ENCODE measurements at regions not wholly inside any gene's neighbourhood (a gene's known extent, or its start where the extent isn't known, plus 50 kb on each side); places are given as distances from the start of the nearest gene placed in this dataset.

DNA sequence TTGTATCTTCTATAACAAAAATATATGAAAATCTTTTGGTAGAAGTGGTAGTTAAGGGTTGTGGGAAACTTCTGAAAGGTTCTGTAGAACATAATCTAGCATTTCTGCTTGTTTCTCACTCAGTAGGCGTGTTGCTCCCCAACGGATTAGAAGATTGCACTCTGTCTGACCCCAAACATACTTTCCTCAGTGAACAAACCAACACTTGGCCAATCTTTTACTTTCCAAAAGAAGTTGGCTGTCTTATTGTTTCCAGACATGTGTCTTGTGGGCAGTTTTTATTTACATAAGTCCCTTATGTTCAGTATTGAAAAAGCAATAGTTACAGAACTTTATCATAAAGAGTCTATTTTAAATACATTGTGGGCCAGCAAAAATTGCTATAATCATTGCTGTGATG lies 312.8 kb upstream of the EPHA5 start:
- DNase-seq, result no peak

DNA sequence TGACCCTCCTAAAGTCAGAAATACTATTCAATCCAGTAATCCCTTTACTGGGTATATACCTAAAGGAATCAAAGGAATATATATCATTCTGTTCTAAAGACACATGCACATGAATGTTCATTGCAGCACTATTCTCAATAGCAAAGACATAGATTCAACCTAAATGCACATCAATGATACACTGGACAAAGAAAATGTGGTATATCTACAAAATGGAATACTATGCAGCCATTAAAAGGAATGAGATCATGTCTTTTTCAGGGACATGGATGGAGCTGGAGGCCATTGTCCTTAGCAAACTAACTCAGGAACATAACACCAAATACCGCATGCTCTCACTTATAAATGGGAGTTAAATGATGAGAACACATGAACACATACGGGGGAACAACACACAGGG lies 306.0 kb upstream of the EPHA5 start:
- no peak for DNase-seq

DNA sequence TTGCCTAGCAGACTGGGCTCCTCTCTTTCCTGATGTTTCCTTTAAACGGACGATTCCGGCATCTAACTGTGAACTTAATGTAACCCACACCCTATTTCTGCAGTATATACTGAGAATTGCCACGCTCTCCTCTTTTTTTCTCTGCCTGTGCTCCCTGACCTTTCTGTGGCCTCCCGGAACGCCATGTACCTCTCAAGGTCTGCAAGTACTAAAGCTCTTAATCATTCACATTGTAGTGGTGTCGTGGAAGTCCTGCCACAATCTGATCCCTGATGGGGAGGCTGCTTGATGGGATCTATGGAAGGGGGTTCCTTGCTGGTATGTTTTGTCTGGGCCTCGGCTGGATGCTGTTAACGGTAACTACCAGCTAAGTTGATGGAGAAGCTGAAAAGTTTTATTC lies 302.9 kb upstream of the EPHA5 start:
- no peak for DNase-seq

DNA sequence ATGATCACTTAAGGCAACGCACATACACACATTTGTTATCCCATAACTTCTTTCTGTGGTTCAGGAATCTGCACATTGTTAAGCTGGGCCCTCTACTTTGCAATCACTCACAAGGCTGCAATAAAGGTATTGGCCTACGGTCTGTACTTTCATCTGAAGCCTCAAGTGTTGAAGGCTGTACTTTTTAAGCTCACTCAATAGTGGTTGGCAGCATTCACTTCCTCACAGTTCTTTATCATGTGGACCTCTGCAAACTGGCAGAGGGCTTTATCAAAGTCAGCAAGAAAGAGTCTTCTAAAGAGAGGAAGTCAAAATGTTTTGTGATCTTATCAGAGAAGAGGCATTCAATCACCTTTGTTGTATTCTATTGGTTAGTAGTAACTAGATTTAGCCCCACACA lies 301.4 kb upstream of the EPHA5 start:
- no peak for DNase-seq

DNA sequence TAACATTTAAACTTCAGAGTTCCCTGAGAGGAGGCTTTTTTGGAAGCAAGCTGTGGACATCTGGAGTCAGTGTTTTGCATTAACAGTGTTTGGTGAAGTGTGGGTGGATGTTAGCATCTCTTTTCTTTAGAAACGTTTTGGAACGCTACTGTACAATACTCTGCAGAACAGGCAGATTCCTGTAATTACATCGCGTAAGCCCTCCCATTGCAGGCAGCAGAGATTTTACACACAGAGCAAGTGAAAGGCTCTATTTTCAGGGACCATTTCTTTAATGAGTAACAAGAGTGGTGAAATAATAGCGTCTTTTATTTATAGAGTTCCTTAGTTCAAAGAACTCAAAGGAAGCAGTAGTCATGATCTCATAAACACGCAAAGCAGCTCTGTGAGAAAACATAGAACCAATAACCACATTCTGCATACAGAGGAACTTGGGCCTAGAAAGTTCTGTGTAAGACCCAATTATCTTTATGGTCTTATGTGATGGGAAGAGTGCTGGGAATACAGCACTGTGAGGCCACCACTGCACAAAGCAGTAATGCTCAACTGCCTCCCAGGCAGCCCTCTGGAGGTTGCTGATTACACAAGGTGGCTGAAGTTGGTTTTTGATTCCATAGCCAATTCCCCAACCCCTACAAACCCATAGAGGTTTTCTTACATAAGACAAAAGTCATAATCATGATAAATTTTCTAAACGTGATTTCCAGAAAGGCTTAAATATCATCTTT lies 298.7 kb upstream of the EPHA5 start:
- DNase-seq, result no peak

GRCh38 chr4:65960751-65961150 lies 290.5 kb upstream of the EPHA5 start:
- no peak for DNase-seq

- no peak for DNase-seq
Observed at GRCh38 chr4:65954416-65954815, 284.1 kb upstream of the EPHA5 start.

DNA sequence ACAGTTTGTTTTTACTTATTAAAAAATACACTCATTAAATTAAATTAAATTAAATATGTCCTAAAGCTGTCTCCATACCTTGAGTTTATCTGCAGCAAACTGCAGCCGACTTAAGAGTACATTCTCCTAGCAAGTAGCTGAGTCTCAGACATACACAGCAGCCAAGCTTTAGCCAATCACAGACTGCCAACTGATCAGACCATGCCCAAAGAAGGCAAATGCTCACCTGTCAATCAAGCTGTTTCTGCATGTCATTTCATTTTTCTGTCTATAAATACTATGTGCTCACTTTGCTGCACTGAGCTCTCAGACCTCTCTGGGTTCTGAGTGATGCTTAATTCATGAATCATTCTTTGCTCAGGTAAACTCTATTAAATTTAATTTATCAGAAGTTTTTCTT lies 280.9 kb upstream of the EPHA5 start:
- DNase-seq, result no peak

GRCh38 chr4:65943076-65943475 lies 272.8 kb upstream of the EPHA5 start:
- no peak for DNase-seq

DNA sequence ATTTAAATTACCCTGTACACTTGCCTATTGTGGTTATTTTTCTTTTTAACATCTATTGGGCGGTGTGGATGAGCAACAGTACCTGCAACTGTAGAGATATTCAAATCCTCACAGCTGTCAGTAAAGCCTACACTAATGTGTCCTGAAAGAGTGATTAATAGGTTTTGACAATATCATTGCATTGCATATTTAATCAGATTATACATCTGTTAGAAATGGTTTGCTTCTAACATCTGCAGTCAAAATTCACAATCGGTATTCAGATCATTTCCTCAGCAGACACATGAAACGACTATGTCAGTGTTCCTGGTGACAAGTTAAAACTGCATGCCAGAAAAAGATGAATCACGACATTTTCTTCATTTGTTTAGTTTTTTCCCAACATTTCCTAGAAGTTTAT lies 254.6 kb upstream of the EPHA5 start:
- DNase-seq, result no peak

DNA sequence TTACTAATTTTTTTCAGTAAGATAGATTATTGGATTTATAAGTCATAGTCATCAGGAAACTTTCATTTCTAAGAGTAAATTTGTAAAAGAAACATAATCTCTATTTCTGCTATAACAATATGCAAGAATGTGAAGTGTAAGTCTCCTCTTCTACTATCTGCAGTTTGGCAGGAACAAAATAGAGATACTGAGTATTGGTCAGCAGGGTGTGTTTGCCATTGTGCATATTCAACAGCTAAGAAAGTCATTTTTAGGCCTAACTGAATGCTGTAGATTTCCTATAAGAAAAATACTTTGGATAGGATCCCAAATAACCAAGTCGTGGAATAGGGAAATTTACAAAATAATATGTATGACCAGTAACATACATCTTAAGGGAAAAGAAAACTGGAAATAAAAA lies 253.3 kb upstream of the EPHA5 start:
- DNase-seq, result no peak

DNA sequence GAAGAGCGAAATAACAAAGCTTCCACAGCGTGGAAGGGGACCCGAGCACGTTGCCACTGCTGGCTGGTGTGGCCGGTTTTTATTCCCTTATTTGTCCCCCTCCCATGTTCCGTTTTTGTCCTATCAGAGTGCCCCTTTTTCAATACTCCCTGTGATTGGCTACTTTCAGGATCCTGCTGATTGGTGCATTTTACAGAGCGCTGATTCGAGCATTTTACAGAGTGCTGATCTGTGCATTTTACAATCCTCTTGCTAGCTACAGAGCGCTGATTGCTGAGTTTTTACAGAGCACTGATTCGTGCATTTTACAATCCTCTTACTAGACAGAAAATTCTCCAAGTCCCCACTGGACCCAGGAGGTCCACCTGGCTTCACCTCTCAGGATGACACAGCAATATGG lies 250.9 kb upstream of the EPHA5 start:
- no peak for DNase-seq

DNA sequence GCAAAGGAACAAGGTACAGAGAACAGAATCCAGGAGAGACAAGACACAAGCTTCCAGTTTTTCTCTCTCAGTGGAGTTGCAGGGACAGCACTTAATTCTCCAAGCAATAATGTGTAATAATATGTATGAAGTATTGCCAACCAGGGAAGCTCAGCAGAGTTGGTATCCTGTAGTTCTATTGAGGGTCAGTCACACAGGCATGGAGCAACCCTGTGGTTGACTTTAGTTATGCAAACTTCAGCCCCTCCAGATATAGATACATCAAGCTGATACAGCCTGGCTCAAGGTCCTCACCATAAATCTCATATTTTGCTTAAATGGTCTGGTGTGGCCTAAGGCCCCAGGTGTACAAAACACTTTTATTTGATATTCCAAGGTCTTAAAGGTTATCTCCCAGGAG lies 248.6 kb upstream of the EPHA5 start:
- DNase-seq, result no peak

DNA sequence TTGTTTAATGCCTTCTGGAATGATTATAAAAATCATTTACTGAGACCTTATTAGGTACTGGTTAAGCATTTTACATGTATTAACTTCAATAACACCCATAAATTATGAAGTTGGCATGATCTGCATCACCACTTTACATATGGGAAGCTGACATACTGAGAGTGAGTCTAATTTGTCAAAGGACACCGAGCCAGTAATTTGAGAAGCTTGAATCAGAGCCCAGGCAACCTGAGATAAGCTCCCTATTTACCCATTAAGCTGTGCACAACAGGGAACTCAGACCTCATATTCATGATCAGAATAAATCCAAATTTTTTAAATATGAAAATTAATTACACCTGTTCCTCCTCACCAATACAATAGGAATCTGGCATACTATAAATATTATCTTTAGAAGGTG lies 247.9 kb upstream of the EPHA5 start:
- DNase-seq, result no peak

GRCh38 chr4:65917486-65917885 lies 247.2 kb upstream of the EPHA5 start:
- no peak for DNase-seq

GRCh38 chr4:65911720-65912119 lies 241.4 kb upstream of the EPHA5 start:
- DNase-seq, result no peak

GRCh38 chr4:65893957-65894755 lies 223.9 kb upstream of the EPHA5 start:
- no peak for DNase-seq

DNA sequence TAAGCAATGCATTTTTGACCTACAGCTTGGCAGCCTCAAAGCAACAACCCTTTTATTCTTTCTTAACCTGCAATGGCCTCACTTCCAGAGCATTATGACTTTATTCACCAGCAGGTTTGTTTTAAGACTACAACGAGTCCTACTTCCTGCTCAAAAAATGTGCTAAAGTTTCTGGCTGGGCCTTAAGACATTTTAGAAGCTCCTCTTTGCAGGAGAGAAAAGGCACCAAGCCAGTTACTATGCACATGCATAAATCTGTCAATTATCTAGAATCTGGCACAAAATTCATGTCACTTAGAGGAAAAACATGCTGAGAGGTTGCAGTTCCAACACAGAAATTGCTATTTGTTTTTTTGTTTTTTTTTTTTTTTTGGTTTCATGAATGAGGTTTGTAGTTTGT lies 223.0 kb upstream of the EPHA5 start:
- no peak for DNase-seq

GRCh38 chr4:65880594-65880993 lies 210.3 kb upstream of the EPHA5 start:
- no peak for DNase-seq

- no peak for DNase-seq
Observed at GRCh38 chr4:65868096-65868824, 198.0 kb upstream of the EPHA5 start.

- no peak for DNase-seq
Observed at GRCh38 chr4:65865489-65865888, 195.2 kb upstream of the EPHA5 start.

DNA sequence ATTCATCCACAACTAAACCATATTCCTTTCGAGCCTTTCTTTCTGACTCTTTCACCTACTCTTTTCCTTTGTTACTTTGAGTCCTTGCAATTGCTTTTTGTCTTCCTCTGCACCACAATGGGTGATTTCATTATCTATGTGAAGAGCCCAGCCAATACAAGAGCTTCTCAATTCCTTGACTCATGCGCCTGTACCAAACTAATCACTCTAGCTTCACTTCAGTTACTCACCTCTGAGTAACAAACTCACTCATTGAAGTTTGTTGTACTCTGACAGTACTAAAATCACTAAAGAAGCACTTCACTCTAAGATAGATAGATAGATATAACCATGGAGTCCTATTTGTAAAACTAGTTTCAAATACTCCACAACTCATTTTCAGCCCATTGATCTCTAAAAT lies 191.7 kb upstream of the EPHA5 start:
- DNase-seq, result no peak

- DNase-seq, result no peak
Observed at GRCh38 chr4:65845199-65845773, 175.0 kb upstream of the EPHA5 start.

All from activated CD4-positive, CD25-positive, alpha-beta regulatory T cell (primary cell).